AG20443 (cell line): ENCODE measurements at regions not wholly inside any gene's neighbourhood (a gene's known extent, or its start where the extent isn't known, plus 50 kb on each side); places are given as distances from the start of the nearest gene placed in this dataset.
"Not testable (repeated sequence)": the region's sequence is repeated elsewhere in the genome, so short reads cannot be mapped to it uniquely, and the experiment has no call there.

Source experiments
- DNase-seq: peaks from one replicate; pipeline ENCODE4 v3.0.0; 2012; ENCODE audit warnings: low spot score, mixed read lengths

GRCh38 chr22:23379540-23380229 lies 199.4 kb downstream of the BCR start:
- DNase-seq = not testable (repeated sequence)

DNA sequence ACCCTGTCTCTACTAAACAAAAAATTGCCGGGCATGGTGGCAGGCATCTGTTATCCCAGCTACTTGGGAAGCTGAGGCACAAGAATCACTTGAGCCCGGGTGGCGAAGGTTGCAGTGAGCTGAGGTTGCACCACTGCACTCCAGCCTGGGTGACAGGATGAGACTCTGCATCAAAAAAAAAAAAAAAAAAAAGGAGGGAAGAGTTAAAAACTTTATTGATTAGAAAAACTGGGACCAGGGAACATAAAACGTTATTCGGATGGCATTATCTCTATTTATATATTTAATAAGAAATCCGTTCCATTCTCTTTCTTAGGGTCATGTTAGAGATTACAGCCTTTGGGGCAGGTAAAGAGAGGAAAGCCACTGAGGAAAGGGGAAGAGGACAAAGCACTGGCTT lies 197.5 kb downstream of the BCR start:
- no peak for DNase-seq

DNA sequence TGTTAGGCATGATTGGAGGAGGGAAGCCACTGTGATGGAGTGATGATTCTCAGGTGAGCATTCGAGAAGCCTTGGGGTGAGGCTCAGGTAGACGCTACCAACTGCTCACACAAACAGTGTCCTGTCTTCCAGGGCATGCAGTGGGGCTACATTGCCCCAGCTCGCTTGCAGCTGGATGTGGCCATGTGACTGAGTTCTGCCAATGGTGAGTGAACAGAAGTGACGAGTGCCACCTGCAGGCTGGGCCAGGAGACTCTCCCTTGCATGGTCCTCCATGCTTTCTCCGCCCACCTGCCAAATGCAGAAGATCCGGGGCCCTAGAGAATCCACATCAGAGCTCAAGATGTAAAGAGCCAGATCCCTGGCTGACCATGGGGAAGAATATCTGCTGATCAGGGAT lies 195.9 kb downstream of the BCR start:
- no peak for DNase-seq

- no peak for DNase-seq
Measured at GRCh38 chr22:23375031-23375827, 194.9 kb downstream of the BCR start.

- DNase-seq = no peak
Measured at GRCh38 chr22:23373601-23374000, 193.3 kb downstream of the BCR start.

GRCh38 chr22:23370251-23370650 lies 189.9 kb downstream of the BCR start:
- DNase-seq = no peak

- DNase-seq = no peak
Measured at GRCh38 chr22:23369054-23369685, 188.9 kb downstream of the BCR start.
